ENCODE measurements at regions not wholly inside any gene's neighbourhood (a gene's known extent, or its start where the extent isn't known, plus 50 kb on each side); places are given as distances from the start of the nearest gene placed in this dataset.

DNA sequence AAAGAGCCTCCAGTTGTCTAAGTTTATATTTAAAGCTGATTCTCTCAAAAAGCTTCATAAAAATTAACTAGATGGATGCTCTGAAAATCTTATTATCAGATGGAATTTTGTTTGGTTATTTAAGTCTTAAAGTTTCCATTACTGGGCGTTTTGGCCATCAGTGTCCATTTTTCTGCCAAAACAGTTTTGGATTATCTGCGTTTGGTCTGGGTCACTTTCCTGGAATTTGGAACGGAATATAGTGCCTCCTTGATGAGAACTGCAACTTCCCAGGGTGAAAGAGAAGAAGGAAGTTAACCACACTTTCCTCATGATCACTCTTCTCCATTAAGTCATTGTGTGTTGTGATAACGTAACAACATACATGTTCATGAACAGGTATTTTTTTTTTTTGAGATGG is 764.9 kb upstream of the AUTS2 start:
- TF ChIP-seq POLR2AphosphoS5 (IDR thresholded peaks at IDR 0.05; ENCODE audit: borderline replicate concordance, low read depth, low read length) (no peak), EZH2 (IDR thresholded peaks at IDR 0.05) (no peak), FOXP2 (optimal IDR thresholded peaks at IDR 0.05; ENCODE audit: control extremely low read depth, extremely low read length, insufficient read depth) (no peak)
